GM21528 (cell line): ENCODE measurements at regions not wholly inside any gene's neighbourhood (a gene's known extent, or its start where the extent isn't known, plus 50 kb on each side); places are given as distances from the start of the nearest gene placed in this dataset.
"Not testable (repeated sequence)": the region's sequence is repeated elsewhere in the genome, so short reads cannot be mapped to it uniquely, and the experiment has no call there.

Experiments
- ATAC-seq: cut with Tn5 transposase; IDR thresholded peaks from one replicate; pipeline ENCODE4 v1.9.1; 2021; ENCODE audit warnings: mild to moderate bottlenecking, moderate library complexity; ENCODE audit not compliant: unreplicated experiment, low FRiP score

GRCh38 chr13:65841156-65841555, 1389.0 kb downstream of the PCDH9 start:
- no peak for ATAC-seq

GRCh38 chr13:65836066-65836465, 1394.1 kb downstream of the PCDH9 start:
- no peak for ATAC-seq

GRCh38 chr13:65834897-65835296, 1395.2 kb downstream of the PCDH9 start:
- ATAC-seq: no peak

GRCh38 chr13:65830411-65831205, 1399.5 kb downstream of the PCDH9 start:
- ATAC-seq: no peak

GRCh38 chr13:65829241-65830008, 1400.7 kb downstream of the PCDH9 start:
- no peak for ATAC-seq

- ATAC-seq: no peak
These were observed 1403.5 kb downstream of the PCDH9 start for GRCh38 chr13:65826657-65827056.

- ATAC-seq: no peak
These were observed 1405.1 kb downstream of the PCDH9 start for GRCh38 chr13:65825039-65825438.

GRCh38 chr13:65808061-65808460, 1422.1 kb downstream of the PCDH9 start:
- no peak for ATAC-seq

- ATAC-seq: no peak
These were observed 1426.4 kb downstream of the PCDH9 start for GRCh38 chr13:65803530-65804392.

GRCh38 chr13:65789815-65790214, 1440.3 kb downstream of the PCDH9 start:
- no peak for ATAC-seq

- no peak for ATAC-seq
These were observed 1443.1 kb downstream of the PCDH9 start for GRCh38 chr13:65787082-65787481.

- no peak for ATAC-seq
These were observed 1445.9 kb downstream of the PCDH9 start for GRCh38 chr13:65784088-65784816.

GRCh38 chr13:65783383-65783782, 1446.8 kb downstream of the PCDH9 start:
- no peak for ATAC-seq

- ATAC-seq: not testable (repeated sequence)
These were observed 1458.3 kb downstream of the PCDH9 start for GRCh38 chr13:65771704-65772313.

- no peak for ATAC-seq
These were observed 1461.6 kb downstream of the PCDH9 start for GRCh38 chr13:65768545-65768944.

- ATAC-seq: no peak
These were observed 1466.3 kb downstream of the PCDH9 start for GRCh38 chr13:65763811-65764210.

GRCh38 chr13:65762012-65762411, 1468.1 kb downstream of the PCDH9 start:
- ATAC-seq: no peak

- ATAC-seq: no peak
These were observed 1474.0 kb downstream of the PCDH9 start for GRCh38 chr13:65756071-65756671.

- ATAC-seq: no peak
These were observed 1481.9 kb downstream of the PCDH9 start for GRCh38 chr13:65748227-65748626.
